ENCODE measurements at regions not wholly inside any gene's neighbourhood (a gene's known extent, or its start where the extent isn't known, plus 50 kb on each side); places are given as distances from the start of the nearest gene placed in this dataset.
"Not testable (repeated sequence)": the region's sequence is repeated elsewhere in the genome, so short reads cannot be mapped to it uniquely, and the experiment has no call there.

- DNase-seq, result no peak
Observed at GRCh38 chr2:43009448-43009847, 217.0 kb downstream of the ZFP36L2 start.

GRCh38 chr2:43008388-43008787 is 216.0 kb upstream of the HAAO start:
- no peak for DNase-seq

GRCh38 chr2:43007901-43008300 is 215.5 kb upstream of the HAAO start:
- no peak for DNase-seq

- DNase-seq, result no peak
Observed at GRCh38 chr2:43006834-43007543, 214.6 kb upstream of the HAAO start.

- DNase-seq, result no peak
Observed at GRCh38 chr2:43005975-43006833, 213.8 kb upstream of the HAAO start.

GRCh38 chr2:43005245-43005974 is 213.0 kb upstream of the HAAO start:
- no peak for DNase-seq

- no peak for DNase-seq
Observed at GRCh38 chr2:43004879-43005244, 212.5 kb upstream of the HAAO start.

- DNase-seq, result not testable (repeated sequence)
Observed at GRCh38 chr2:43004126-43004865, 211.9 kb upstream of the HAAO start.

GRCh38 chr2:43003702-43004101 is 211.3 kb upstream of the HAAO start:
- no peak for DNase-seq

- DNase-seq, result no peak
Observed at GRCh38 chr2:43001787-43002468, 209.5 kb upstream of the HAAO start.

GRCh38 chr2:43001055-43001378 is 208.6 kb upstream of the HAAO start:
- DNase-seq, result no peak

GRCh38 chr2:43000242-43001054 is 208.1 kb upstream of the HAAO start:
- DNase-seq, result no peak

- no peak for DNase-seq
Observed at GRCh38 chr2:42999856-43000241, 207.5 kb upstream of the HAAO start.

GRCh38 chr2:42999391-42999841 is 207.0 kb upstream of the HAAO start:
- DNase-seq, result no peak

- no peak for DNase-seq
Observed at GRCh38 chr2:42998721-42999120, 206.3 kb upstream of the HAAO start.

- no peak for DNase-seq
Observed at GRCh38 chr2:42996528-42996927, 204.1 kb upstream of the HAAO start.

- no peak for DNase-seq
Observed at GRCh38 chr2:42995752-42996422, 203.5 kb upstream of the HAAO start.

GRCh38 chr2:42989283-42990081 is 197.1 kb upstream of the HAAO start:
- not testable (repeated sequence) for DNase-seq

GRCh38 chr2:42988055-42988454 is 195.7 kb upstream of the HAAO start:
- not testable (repeated sequence) for DNase-seq

Measured in activated T-cell treated with anti-CD3 and anti-CD28 coated beads, Interleukin-2, amount 50 U/mL, for 1 hour (primary cell).